ENCODE measurements at regions not wholly inside any gene's neighbourhood (a gene's known extent, or its start where the extent isn't known, plus 50 kb on each side); places are given as distances from the start of the nearest gene placed in this dataset.

DNA sequence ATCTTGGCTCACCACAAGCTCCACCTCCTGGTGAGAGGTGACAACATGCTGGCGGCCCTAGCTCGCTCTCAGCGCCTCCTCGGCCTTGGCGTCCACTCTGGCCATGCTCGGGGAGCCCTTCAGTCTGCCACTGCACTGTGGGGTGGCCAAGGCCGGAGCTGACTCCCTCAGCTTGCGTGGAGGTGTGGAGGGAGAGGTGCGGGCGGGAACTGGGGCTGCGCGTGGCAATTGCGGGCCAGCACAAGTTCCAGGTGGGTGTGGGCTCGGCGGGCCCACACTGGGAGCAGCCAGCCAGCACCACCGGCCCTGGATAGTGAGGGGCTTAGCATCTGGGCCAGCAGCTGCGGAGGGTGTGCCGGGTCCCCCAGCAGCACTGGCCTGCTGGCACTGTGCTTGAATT, 275.7 kb upstream of the P2RY1 start:
- Histone ChIP-seq H3K9ac (no peak overlapping the region), H3K4me1 (no peaks in the 10 kb centered on the region), H3K79me2 (no peaks in the 10 kb centered on the region), H3K27ac (no peak overlapping the region), H3K27me3 (ENCODE audit: control insufficient read depth, insufficient read depth, low read length) (no peaks in the 10 kb centered on the region), H3K9me3 (ENCODE audit: control insufficient read depth, low read length) (no peaks in the 10 kb centered on the region), H3K4me3 (ENCODE audit: low read depth, low read length) (no peak overlapping the region), H3K36me3 (ENCODE audit: control insufficient read depth, insufficient read depth, low read length) (no peaks in the 10 kb centered on the region), H2AFZ (no peak overlapping the region), H3K4me2 (ENCODE audit: low read length) (no peak overlapping the region)
- no peak for TF ChIP-seq CTCF (IDR thresholded peaks at IDR 0.05)

DNA sequence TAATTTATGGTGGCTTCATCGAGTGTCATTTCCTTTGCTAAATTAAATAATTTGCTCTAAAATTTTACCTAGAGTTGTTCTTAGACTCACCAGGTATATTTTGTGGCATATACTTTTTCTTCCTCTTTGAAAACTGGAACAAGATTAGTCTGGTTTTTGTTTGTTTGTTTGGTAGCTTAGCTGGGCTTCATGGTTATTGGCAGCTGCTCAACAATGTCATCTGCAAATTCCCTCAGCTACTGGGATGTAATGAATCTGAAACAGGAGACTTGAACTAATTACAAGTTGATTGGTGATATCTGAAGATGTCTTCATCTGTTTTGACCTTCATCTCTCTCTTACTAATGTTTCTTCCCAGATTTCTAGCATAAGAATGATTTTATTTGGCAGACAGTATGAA, 270.5 kb upstream of the P2RY1 start:
- no peak overlapping the region for H3K9ac ChIP-seq
- H2AFZ ChIP-seq, result no peak overlapping the region
- no peaks in the 10 kb centered on the region for H3K9me3 ChIP-seq (ENCODE audit: control insufficient read depth, low read length)
- H3K79me2 ChIP-seq, result no peaks in the 10 kb centered on the region
- no peak overlapping the region for H3K4me3 ChIP-seq (ENCODE audit: low read depth, low read length)
- TF ChIP-seq CTCF (IDR thresholded peaks at IDR 0.05), result no peak
- H3K4me1 ChIP-seq, result no peaks in the 10 kb centered on the region
- no peak overlapping the region for H3K27ac ChIP-seq
- H3K4me2 ChIP-seq (ENCODE audit: low read length), result no peak overlapping the region
- no peaks in the 10 kb centered on the region for H3K27me3 ChIP-seq (ENCODE audit: control insufficient read depth, insufficient read depth, low read length)
- no peaks in the 10 kb centered on the region for H3K36me3 ChIP-seq (ENCODE audit: control insufficient read depth, insufficient read depth, low read length)

DNA sequence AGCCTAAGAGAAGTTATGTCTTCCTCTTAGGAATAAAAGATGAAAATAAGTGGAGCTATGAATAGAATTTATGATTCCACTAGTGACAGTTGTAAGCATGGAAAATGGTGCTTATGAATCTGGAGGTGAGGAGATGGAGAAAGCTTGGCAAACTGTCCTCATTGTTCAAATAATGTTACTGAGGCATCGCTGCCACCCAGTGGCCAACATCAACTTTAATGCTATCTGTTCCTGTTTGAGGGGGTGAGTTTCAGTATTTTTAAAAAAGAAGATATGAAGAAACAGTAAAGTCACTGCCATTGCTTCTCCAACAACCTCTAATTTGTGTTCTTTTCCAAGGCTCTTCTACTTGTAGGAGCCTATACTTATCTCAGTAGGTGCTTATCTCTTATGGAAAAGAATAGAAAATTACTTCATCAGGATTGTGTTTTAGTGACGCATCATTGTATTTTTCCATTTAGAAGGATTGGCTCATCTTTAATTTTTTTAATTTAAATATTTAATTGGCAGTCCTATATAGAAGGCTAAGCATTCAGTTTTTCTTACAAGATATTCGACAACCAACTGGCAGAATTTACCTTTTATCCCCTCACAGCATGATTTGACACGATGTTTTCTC, 260.4 kb upstream of the P2RY1 start:
- no peak for TF ChIP-seq CTCF (IDR thresholded peaks at IDR 0.05)
- no peak overlapping the region for H2AFZ ChIP-seq
- no peaks in the 10 kb centered on the region for H3K27me3 ChIP-seq (ENCODE audit: control insufficient read depth, insufficient read depth, low read length)
- H3K4me2 ChIP-seq (ENCODE audit: low read length), result no peak overlapping the region
- no peak overlapping the region for H3K27ac ChIP-seq
- no peaks in the 10 kb centered on the region for H3K9me3 ChIP-seq (ENCODE audit: control insufficient read depth, low read length)
- no peaks in the 10 kb centered on the region for H3K4me1 ChIP-seq
- H3K9ac ChIP-seq, result no peak overlapping the region
- no peaks in the 10 kb centered on the region for H3K79me2 ChIP-seq
- H3K36me3 ChIP-seq (ENCODE audit: control insufficient read depth, insufficient read depth, low read length), result no peaks in the 10 kb centered on the region
- no peak overlapping the region for H3K4me3 ChIP-seq (ENCODE audit: low read depth, low read length)

DNA sequence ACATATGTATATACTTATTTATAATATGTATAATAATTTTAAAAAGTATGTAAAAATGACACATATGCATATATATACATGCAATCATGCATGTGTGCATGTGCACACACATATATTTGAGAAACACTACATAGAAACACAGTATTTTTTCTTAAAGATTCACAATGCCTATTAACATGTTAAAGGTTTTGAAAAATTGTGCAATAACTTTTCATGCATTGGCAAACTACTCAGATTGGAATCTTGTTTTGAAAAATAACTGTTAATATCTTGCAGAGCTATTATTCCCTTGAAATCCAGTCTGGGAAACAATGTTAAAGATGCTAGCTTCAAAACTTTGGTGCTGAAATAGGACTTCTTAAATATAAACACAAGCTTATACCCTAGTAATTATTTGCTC, 256.2 kb upstream of the P2RY1 start:
- Histone ChIP-seq H3K36me3 (ENCODE audit: control insufficient read depth, insufficient read depth, low read length) (no peaks in the 10 kb centered on the region), H3K4me3 (ENCODE audit: low read depth, low read length) (no peak overlapping the region), H3K4me2 (ENCODE audit: low read length) (no peak overlapping the region), H3K9me3 (ENCODE audit: control insufficient read depth, low read length) (no peaks in the 10 kb centered on the region), H3K27me3 (ENCODE audit: control insufficient read depth, insufficient read depth, low read length) (no peaks in the 10 kb centered on the region), H3K79me2 (no peaks in the 10 kb centered on the region), H3K9ac (no peak overlapping the region), H2AFZ (no peak overlapping the region), H3K27ac (no peak overlapping the region), H3K4me1 (no peaks in the 10 kb centered on the region)
- TF ChIP-seq CTCF (IDR thresholded peaks at IDR 0.05), result no peak

DNA sequence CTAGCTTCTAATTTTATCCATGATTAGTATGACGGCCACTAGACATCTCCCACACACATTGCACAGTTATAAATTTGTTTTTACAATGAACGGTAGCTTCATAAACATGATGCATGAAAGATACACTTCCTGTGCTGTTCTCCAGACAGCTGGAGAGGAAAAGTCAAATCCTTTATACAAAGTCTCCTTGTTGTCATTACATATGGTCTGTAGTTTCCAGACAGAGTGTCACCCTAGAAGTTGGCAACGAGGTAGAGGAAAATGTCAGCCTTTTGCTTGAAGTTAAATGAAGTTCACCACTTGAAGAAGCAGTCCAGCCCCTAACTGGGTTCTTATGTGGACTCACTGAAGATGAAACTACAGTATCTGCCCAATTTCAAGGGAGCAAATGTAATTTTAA, 253.0 kb upstream of the P2RY1 start:
- no peak for TF ChIP-seq CTCF (IDR thresholded peaks at IDR 0.05)
- Histone ChIP-seq H3K79me2 (no peaks in the 10 kb centered on the region), H3K9me3 (ENCODE audit: control insufficient read depth, low read length) (no peaks in the 10 kb centered on the region), H3K27ac (no peak overlapping the region), H3K4me1 (no peaks in the 10 kb centered on the region), H3K36me3 (ENCODE audit: control insufficient read depth, insufficient read depth, low read length) (no peaks in the 10 kb centered on the region), H2AFZ (no peak overlapping the region), H3K27me3 (ENCODE audit: control insufficient read depth, insufficient read depth, low read length) (no peaks in the 10 kb centered on the region), H3K4me3 (ENCODE audit: low read depth, low read length) (no peak overlapping the region), H3K4me2 (ENCODE audit: low read length) (no peak overlapping the region), H3K9ac (no peak overlapping the region)

All from parathyroid adenoma (tissue), 2 donors.